GM23338 (cell line): ENCODE measurements at regions not wholly inside any gene's neighbourhood (a gene's known extent, or its start where the extent isn't known, plus 50 kb on each side); places are given as distances from the start of the nearest gene placed in this dataset.

ENCODE experiments used
- ATAC-seq: fragments of 200-7000 bp; cut with Tn5 transposase; 3 replicates; pipeline ENCODE4 v1.9.1; 2020
- DNase-seq: peaks from one replicate; pipeline ENCODE4 v3.0.0-alpha.2; 2015; ENCODE audit warnings: low spot score
- H2AFZ ChIP-seq: fragments of 200-600 bp; sonication (generic); 2 replicates; pipeline ENCODE4 v1.8.0; 2016; ENCODE audit warnings: antibody characterized with exemption, mild to moderate bottlenecking, moderate library complexity
- H3F3A ChIP-seq: fragments of 200-600 bp; sonication (generic); replicated peaks from 2 replicates; pipeline ENCODE4 v1.8.0; 2017; ENCODE audit warnings: antibody characterized with exemption, mixed run types, low read depth
- H3K27ac ChIP-seq: fragments of 200-600 bp; sonication (generic); 2 replicates; pipeline ENCODE4 v1.6.1; 2016; ENCODE audit warnings: low read depth
- H3K27me3 ChIP-seq: fragments of 200-600 bp; sonication (generic); 2 replicates; pipeline ENCODE4 v1.8.0; 2016; ENCODE audit warnings: mild to moderate bottlenecking, mixed run types, moderate library complexity; ENCODE audit not compliant: insufficient read depth
- H3K36me3 ChIP-seq: fragments of 200-600 bp; sonication (generic); 2 replicates; pipeline ENCODE4 v1.8.0; 2016; ENCODE audit warnings: mild to moderate bottlenecking; ENCODE audit not compliant: insufficient read depth
- H3K4me1 ChIP-seq: fragments of 200-600 bp; sonication (generic); 2 replicates; pipeline ENCODE4 v1.8.0; 2016; ENCODE audit warnings: mild to moderate bottlenecking, moderate library complexity; ENCODE audit not compliant: insufficient read depth
- H3K4me2 ChIP-seq: fragments of 200-600 bp; sonication (generic); 2 replicates; pipeline ENCODE4 v1.7.1; 2017; ENCODE audit warnings: mixed run types
- H3K4me3 ChIP-seq: fragments of 200-600 bp; sonication (generic); 2 replicates; pipeline ENCODE4 v1.6.1; 2016; ENCODE audit warnings: mixed run types
- H3K79me2 ChIP-seq: fragments of 200-600 bp; sonication (generic); replicated peaks from 2 replicates; pipeline ENCODE4 v1.8.0; 2017; ENCODE audit warnings: mild to moderate bottlenecking; ENCODE audit not compliant: insufficient read depth
- H3K9me2 ChIP-seq: fragments of 200-600 bp; sonication (generic); 2 replicates; pipeline ENCODE4 v1.8.0; 2017; ENCODE audit not compliant: insufficient read depth
- H4K20me1 ChIP-seq: fragments of 200-600 bp; sonication (generic); replicated peaks from 2 replicates; pipeline ENCODE4 v1.8.0; 2017; ENCODE audit warnings: mild to moderate bottlenecking; ENCODE audit not compliant: insufficient read depth
- H3K27ac Mint-ChIP-seq: 2 replicates; pipeline ENCODE4 v1.8.0; 2020; ENCODE audit warnings: inconsistent platforms, mild to moderate bottlenecking, moderate library complexity, mixed read lengths
- H3K27me3 Mint-ChIP-seq: 3 replicates; pipeline ENCODE4 v1.8.0; 2022; ENCODE audit warnings: low read depth, mild to moderate bottlenecking, moderate library complexity, mixed read lengths, inconsistent platforms; ENCODE audit not compliant: insufficient read depth, poor library complexity
- H3K36me3 Mint-ChIP-seq: 3 replicates; pipeline ENCODE4 v1.8.0; 2021; ENCODE audit warnings: low read depth, mild to moderate bottlenecking, inconsistent platforms, moderate library complexity, mixed read lengths
- H3K4me1 Mint-ChIP-seq: 3 replicates; pipeline ENCODE4 v1.8.0; 2020; ENCODE audit warnings: mild to moderate bottlenecking, inconsistent platforms, mixed read lengths
- H3K4me3 Mint-ChIP-seq: 3 replicates; pipeline ENCODE4 v1.8.0; 2021; ENCODE audit warnings: moderate library complexity, mild to moderate bottlenecking, inconsistent platforms, mixed read lengths
- H3K9me3 Mint-ChIP-seq: 3 replicates; pipeline ENCODE4 v1.8.0; 2020; ENCODE audit warnings: moderate library complexity, mild to moderate bottlenecking, inconsistent platforms, mixed read lengths
- CREB1 ChIP-seq: fragments of 250-450 bp; sonication (Bioruptor Pico); IDR thresholded peaks from 2 replicates; pipeline ENCODE4 v1.5.0; 2020; ENCODE audit warnings: low read depth, mild to moderate bottlenecking, moderate library complexity
- ETS1 ChIP-seq: IDR thresholded peaks from 2 replicates; pipeline ENCODE4 v1.6.1; 2016; ENCODE audit warnings: antibody characterized with exemption
- EZH2 ChIP-seq: fragments of 200-600 bp; sonication (generic); IDR thresholded peaks from one replicate; pipeline ENCODE4 v1.8.0; 2017; ENCODE audit warnings: antibody characterized with exemption, mild to moderate bottlenecking, low read depth; ENCODE audit not compliant: unreplicated experiment
- EZH2phosphoT487 ChIP-seq: fragments of 200-600 bp; sonication (generic); IDR thresholded peaks from one replicate; pipeline ENCODE4 v1.8.1; 2018; ENCODE audit warnings: antibody characterized with exemption; ENCODE audit not compliant: unreplicated experiment
- JUNB ChIP-seq: IDR thresholded peaks from one replicate; pipeline ENCODE4 v1.6.1; 2016; ENCODE audit warnings: antibody characterized with exemption; ENCODE audit not compliant: unreplicated experiment
- NANOG ChIP-seq: IDR thresholded peaks from 2 replicates; pipeline ENCODE4 v1.6.1; 2016; ENCODE audit warnings: antibody characterized with exemption, borderline replicate concordance
- POLR2AphosphoS5 ChIP-seq: IDR thresholded peaks from 2 replicates; pipeline ENCODE4 v1.6.1; 2016; ENCODE audit warnings: antibody characterized with exemption, low read depth
- REST ChIP-seq: IDR thresholded peaks from one replicate; pipeline ENCODE4 v1.6.1; 2018; ENCODE audit warnings: antibody characterized with exemption; ENCODE audit not compliant: unreplicated experiment
- STAT1 ChIP-seq: IDR thresholded peaks from one replicate; pipeline ENCODE4 v1.6.1; 2016; ENCODE audit warnings: antibody characterized with exemption; ENCODE audit not compliant: unreplicated experiment
- ZNF114 ChIP-seq: fragments of 250-450 bp; sonication (Bioruptor Pico); IDR thresholded peaks from 2 replicates; pipeline ENCODE4 v1.5.0; 2020; ENCODE audit warnings: mild to moderate bottlenecking, moderate library complexity
- ZNF331 ChIP-seq: fragments of 250-450 bp; sonication (Bioruptor Pico); IDR thresholded peaks from 2 replicates; pipeline ENCODE4 v1.5.0; 2020; ENCODE audit warnings: low read depth, mild to moderate bottlenecking, moderate library complexity

- no peak overlapping the region for H3K4me3 ChIP-seq
- Mint-ChIP-seq H3K36me3 (no peaks in the 10 kb centered on the region), H3K27me3 (peaks cover 1% of the 10 kb centered on the region), H3K9me3 (no peaks in the 10 kb centered on the region), H3K4me3 (no peak overlapping the region), H3K27ac (no peak overlapping the region), H3K4me1 (peaks cover 17% of the 10 kb centered on the region)
- no peak for DNase-seq
- peaks cover 7% of the 10 kb centered on the region; the same call in 1 of the 2 replicates for H3K9me2 ChIP-seq
- ATAC-seq: no peak
- no peaks in the 10 kb centered on the region for H3K36me3 ChIP-seq
- no peaks in the 10 kb centered on the region for H4K20me1 ChIP-seq
- H3K27me3 ChIP-seq: no peaks in the 10 kb centered on the region
- TF ChIP-seq NANOG (no peak), ZNF114 (CRISPR knock-in tag) (no peak), EZH2phosphoT487 (no peak), JUNB (no peak), POLR2AphosphoS5 (no peak), ETS1 (no peak), EZH2 (no peak), REST (no peak), STAT1 (no peak), ZNF331 (no peak), CREB1 (CRISPR knock-in tag) (no peak)
- H3F3A ChIP-seq: no peaks in the 10 kb centered on the region
- H3K79me2 ChIP-seq: no peaks in the 10 kb centered on the region
- H3K4me1 ChIP-seq: peaks cover 4% of the 10 kb centered on the region; the same call in 1 of the 2 replicates
- H2AFZ ChIP-seq: no peak overlapping the region
- H3K4me2 ChIP-seq: no peak overlapping the region
- H3K27ac ChIP-seq: no peak overlapping the region
These were observed 138.0 kb upstream of the ARHGAP28 start for GRCh38 chr18:6591491-6591890.

- Histone ChIP-seq H4K20me1 (no peaks in the 10 kb centered on the region), H3K4me1 (peaks cover 4% of the 10 kb centered on the region; the same call in 1 of the 2 replicates), H2AFZ (no peak overlapping the region), H3K36me3 (no peaks in the 10 kb centered on the region), H3F3A (no peaks in the 10 kb centered on the region), H3K4me2 (no peak overlapping the region), H3K4me3 (no peak overlapping the region), H3K9me2 (no peaks in the 10 kb centered on the region), H3K27me3 (no peaks in the 10 kb centered on the region), H3K79me2 (no peaks in the 10 kb centered on the region), H3K27ac (no peak overlapping the region)
- DNase-seq (no peak), ATAC-seq (no peak)
- Mint-ChIP-seq H3K36me3 (no peaks in the 10 kb centered on the region), H3K27me3 (peaks cover 2% of the 10 kb centered on the region), H3K4me3 (no peak overlapping the region), H3K27ac (no peak overlapping the region), H3K4me1 (peaks cover 17% of the 10 kb centered on the region), H3K9me3 (no peaks in the 10 kb centered on the region)
- no peak for TF ChIP-seq STAT1
- no peak for TF ChIP-seq EZH2
These were observed 137.0 kb upstream of the ARHGAP28 start for GRCh38 chr18:6592522-6592921.
